Prostate gland (tissue), 2 donors: ENCODE measurements at regions not wholly inside any gene's neighbourhood (a gene's known extent, or its start where the extent isn't known, plus 50 kb on each side); places are given as distances from the start of the nearest gene placed in this dataset.
"Not testable (repeated sequence)": the region's sequence is repeated elsewhere in the genome, so short reads cannot be mapped to it uniquely, and the experiment has no call there.

Experiments
- CTCF ChIP-seq, 4 experiments: fragments of 200-600 bp in 2 of 4; fragments of 450-650 bp in 2 of 4; sonication (generic) in 2 of 4; IDR thresholded peaks; 1 replicate in 3 of 4; 2 replicates in 1 of 4; pipeline ENCODE4 v1.5.1; 2016 to 2019; ENCODE audit warnings: antibody characterized with exemption in 4 of 4, mild to moderate bottlenecking in 2 of 4, moderate library complexity in 2 of 4
- POLR2A ChIP-seq: fragments of 450-650 bp; IDR thresholded peaks from one replicate; pipeline ENCODE4 v1.6.1; 2016; ENCODE audit warnings: antibody characterized with exemption, mild to moderate bottlenecking

DNA sequence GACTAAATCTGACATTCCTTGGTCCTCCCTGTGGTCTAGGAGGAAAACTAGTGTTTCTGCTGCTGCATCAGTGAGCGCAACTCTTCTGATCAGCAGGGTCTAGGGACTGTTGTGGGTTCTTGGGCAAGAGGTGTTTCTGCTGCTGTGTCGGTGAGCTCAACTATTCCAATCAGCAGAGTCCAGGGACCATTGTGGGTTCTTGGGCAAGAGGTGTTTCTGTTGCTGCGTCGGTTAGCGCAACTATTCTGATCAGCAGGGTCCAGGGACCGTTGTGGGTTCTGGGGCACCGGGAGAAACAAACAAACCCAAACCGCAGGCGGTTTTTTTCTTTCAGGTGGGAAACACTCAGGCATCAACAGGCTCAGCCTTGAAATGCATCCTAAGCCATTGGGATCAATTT is 140.9 kb downstream of the FASLG start:
- TF ChIP-seq POLR2A; CTCF (IDR thresholded peaks at IDR 0.05): not testable (repeated sequence)
